Trophoblast cell (in vitro differentiated cells and primary cell): ENCODE measurements at regions not wholly inside any gene's neighbourhood (a gene's known extent, or its start where the extent isn't known, plus 50 kb on each side); places are given as distances from the start of the nearest gene placed in this dataset.

Source experiments
- DNase-seq, 2 donors: peaks; one replicate each; pipeline ENCODE4 v3.0.0-alpha.2; 2016
- H2AFZ ChIP-seq: 2 replicates; pipeline ENCODE4 v1.6.1; 2013; ENCODE audit warnings: low read length, moderate library complexity, mild to moderate bottlenecking; ENCODE audit not compliant: insufficient read depth, poor library complexity
- H2AK5ac ChIP-seq: 2 replicates; pipeline ENCODE4 v1.6.1; 2013; ENCODE audit warnings: mild to moderate bottlenecking, low read length
- H2BK120ac ChIP-seq: 2 replicates; pipeline ENCODE4 v1.6.1; 2013; ENCODE audit warnings: low read length, mild to moderate bottlenecking, moderate library complexity; ENCODE audit not compliant: insufficient read depth, poor library complexity
- H2BK12ac ChIP-seq: 2 replicates; pipeline ENCODE4 v1.6.1; 2013; ENCODE audit warnings: mild to moderate bottlenecking, low read length, moderate library complexity
- H2BK5ac ChIP-seq: 2 replicates; pipeline ENCODE4 v1.6.1; 2013; ENCODE audit warnings: low read length, low read depth, moderate library complexity, mild to moderate bottlenecking; ENCODE audit not compliant: poor library complexity
- H3K14ac ChIP-seq: 2 replicates; pipeline ENCODE4 v1.6.1; 2013; ENCODE audit warnings: mild to moderate bottlenecking, low read length
- H3K18ac ChIP-seq: 2 replicates; pipeline ENCODE4 v1.6.1; 2013; ENCODE audit warnings: mild to moderate bottlenecking, low read length
- H3K23ac ChIP-seq: 2 replicates; pipeline ENCODE4 v1.6.1; 2013; ENCODE audit warnings: low read length
- H3K27ac ChIP-seq: 2 replicates; pipeline ENCODE4 v1.5.1; 2013; ENCODE audit warnings: low read depth, mild to moderate bottlenecking, inconsistent platforms, low read length, moderate library complexity
- H3K27me3 ChIP-seq: 2 replicates; pipeline ENCODE4 v1.6.1; 2013; ENCODE audit warnings: inconsistent platforms, mild to moderate bottlenecking, low read length, moderate library complexity; ENCODE audit not compliant: insufficient read depth
- H3K36me3 ChIP-seq, 2 experiments: 1 replicate in 1 of 2; 2 replicates in 1 of 2; pipeline ENCODE4 v1.6.1; 2013; ENCODE audit warnings: low read length in 2 of 2, mild to moderate bottlenecking in 2 of 2, moderate library complexity in 1 of 2; ENCODE audit not compliant: insufficient read depth in 2 of 2, control insufficient read depth in 1 of 2
- H3K4ac ChIP-seq: 2 replicates; pipeline ENCODE4 v1.6.1; 2013; ENCODE audit warnings: low read depth, mild to moderate bottlenecking, low read length, moderate library complexity
- H3K4me1 ChIP-seq, 2 experiments: 1 replicate in 1 of 2; 2 replicates in 1 of 2; pipeline ENCODE4 v1.6.1; 2013; ENCODE audit warnings: low read length in 2 of 2, mild to moderate bottlenecking in 2 of 2, moderate library complexity in 1 of 2; ENCODE audit not compliant: insufficient read depth in 2 of 2, control insufficient read depth in 1 of 2
- H3K4me2 ChIP-seq: 2 replicates; pipeline ENCODE4 v1.6.1; 2013; ENCODE audit warnings: inconsistent platforms, mild to moderate bottlenecking, low read length, moderate library complexity
- H3K4me3 ChIP-seq: 2 replicates; pipeline ENCODE4 v1.5.1; 2013; ENCODE audit warnings: mild to moderate bottlenecking, low read depth, low read length, inconsistent platforms
- H3K79me1 ChIP-seq: one replicate; pipeline ENCODE4 v1.6.1; 2013; ENCODE audit warnings: low read length
- H3K79me2 ChIP-seq: 2 replicates; pipeline ENCODE4 v1.6.1; 2013; ENCODE audit warnings: low read length, mild to moderate bottlenecking; ENCODE audit not compliant: control insufficient read depth, insufficient read depth, poor library complexity
- H3K9ac ChIP-seq: 2 replicates; pipeline ENCODE4 v1.6.1; 2013; ENCODE audit warnings: mild to moderate bottlenecking, low read length
- H3K9me3 ChIP-seq: 2 replicates; pipeline ENCODE4 v1.6.1; 2013; ENCODE audit warnings: low read depth, mild to moderate bottlenecking, control low read depth, inconsistent platforms, low read length; ENCODE audit not compliant: insufficient read depth
- H4K12ac ChIP-seq: 2 replicates; pipeline ENCODE4 v1.6.1; 2013; ENCODE audit warnings: low read depth, mild to moderate bottlenecking, low read length, moderate library complexity
- H4K8ac ChIP-seq: 2 replicates; pipeline ENCODE4 v1.6.1; 2013; ENCODE audit warnings: low read depth, mild to moderate bottlenecking, low read length, moderate library complexity
- H4K91ac ChIP-seq: one replicate; pipeline ENCODE4 v1.6.1; 2013; ENCODE audit warnings: low read depth, mild to moderate bottlenecking, low read length, moderate library complexity
- WGBS: extraction: QIAGEN DNeasy Blood & Tissue Kit; methylation state at CpG from one replicate; pipeline ENCODE4 v1.1.7; 2013; ENCODE audit warnings: missing lambda C conversion rate; ENCODE audit not compliant: insufficient read length, insufficient coverage; ENCODE audit errors: extremely low coverage; 5-methylcytosine and 5-hydroxymethylcytosine counted together

DNA sequence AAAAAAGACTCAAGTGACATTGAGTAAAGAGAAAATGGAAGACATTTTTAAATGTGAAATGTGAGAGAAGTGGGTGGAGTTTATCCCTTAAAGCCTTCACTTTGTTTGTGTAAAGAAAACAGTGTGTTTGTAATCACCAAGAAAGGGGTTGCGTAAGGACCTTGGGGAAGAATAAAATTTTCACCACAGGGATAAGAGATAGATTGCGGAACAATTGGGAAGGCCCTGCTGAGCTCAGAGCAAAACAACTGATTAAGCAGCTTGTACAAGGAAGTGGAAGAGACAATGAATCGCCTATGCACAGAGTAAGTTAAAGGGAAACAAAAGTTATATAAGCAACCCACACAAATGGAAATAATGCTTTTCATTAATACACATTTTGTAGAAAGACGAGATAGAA, 327.7 kb downstream of the RAD51AP2 start:
- no CpG with 5 or more reads among the region's 4 CpGs for WGBS
- no peak overlapping the region for H3K4ac ChIP-seq

DNA sequence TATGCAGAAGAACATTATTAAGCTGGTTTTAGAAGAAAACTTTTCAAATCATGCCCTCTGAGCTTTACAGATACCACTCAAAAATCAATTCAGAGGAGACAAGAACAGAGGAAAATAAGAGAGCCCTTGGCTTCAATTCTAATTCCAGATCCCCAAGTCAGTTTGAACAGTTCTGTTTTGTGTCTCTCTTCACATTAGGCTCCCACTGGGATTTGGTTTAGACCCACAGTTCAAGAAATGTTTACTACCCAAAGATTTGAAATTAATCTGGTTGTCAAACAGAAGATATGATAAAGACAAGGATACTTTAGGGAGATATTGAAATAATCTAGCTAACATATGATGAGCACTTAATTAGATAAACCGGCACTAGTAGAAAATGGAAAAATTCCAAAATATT, 329.5 kb downstream of the RAD51AP2 start:
- H3K4me2 ChIP-seq, result no peak overlapping the region
- no CpG with 5 or more reads among the region's 1 CpG for WGBS

More for the DNA sequence above, 327.7 kb downstream of the RAD51AP2 start:
- Histone ChIP-seq H3K14ac (no peak overlapping the region), H3K9ac (no peak overlapping the region), H3K18ac (no peak overlapping the region), H4K12ac (no peak overlapping the region), H3K36me3 (no peaks in the 10 kb centered on the region), H3K4me3 (no peak overlapping the region), H2AFZ (no peak overlapping the region), H3K4me1 (no peaks in the 10 kb centered on the region), H2BK120ac (no peak overlapping the region), H3K9me3 (no peaks in the 10 kb centered on the region), H4K91ac (no peak overlapping the region), H3K27ac (no peak overlapping the region), H3K79me2 (no peaks in the 10 kb centered on the region), H3K27me3 (no peaks in the 10 kb centered on the region), H2BK5ac (no peak overlapping the region), H3K4me2 (no peak overlapping the region), H3K23ac (no peak overlapping the region), H3K79me1 (no peaks in the 10 kb centered on the region), H4K8ac (no peak overlapping the region), H2AK5ac (no peak overlapping the region), H2BK12ac (no peak overlapping the region)
- DNase-seq, result peak in 1 of 2 donors; percentile 18

DNA sequence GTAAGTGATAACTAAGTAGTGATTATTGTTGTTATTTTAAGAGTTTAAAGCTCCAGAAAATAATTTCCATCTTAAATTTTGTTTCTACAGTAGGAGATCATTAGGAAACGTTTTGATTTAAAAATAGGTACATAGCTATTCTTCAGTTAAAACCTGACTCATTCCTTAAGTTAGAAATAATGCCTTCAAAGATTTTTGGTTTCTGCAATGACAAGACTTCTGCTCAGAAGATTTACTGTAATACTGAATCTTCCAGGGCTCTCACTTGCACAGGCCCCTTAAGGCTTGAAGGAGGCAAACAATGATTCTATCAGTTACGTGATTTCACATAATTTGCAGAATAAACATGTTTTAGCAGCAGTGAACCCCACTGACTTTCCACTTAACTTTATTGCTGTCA, 333.7 kb downstream of the RAD51AP2 start:
- Histone ChIP-seq H2BK120ac (no peak overlapping the region), H3K4ac (no peak overlapping the region), H2AK5ac (no peak overlapping the region), H4K8ac (no peak overlapping the region), H3K79me2 (no peaks in the 10 kb centered on the region), H3K14ac (no peak overlapping the region), H3K27ac (no peak overlapping the region), H2BK5ac (no peak overlapping the region), H3K27me3 (no peaks in the 10 kb centered on the region), H3K9me3 (no peaks in the 10 kb centered on the region), H3K4me2 (no peak overlapping the region), H3K4me3 (no peak overlapping the region), H4K91ac (no peak overlapping the region), H3K9ac (no peak overlapping the region), H2BK12ac (no peak overlapping the region), H4K12ac (no peak overlapping the region), H3K18ac (no peak overlapping the region), H3K36me3 (no peaks in the 10 kb centered on the region), H3K23ac (no peak overlapping the region), H3K79me1 (no peaks in the 10 kb centered on the region), H2AFZ (no peak overlapping the region), H3K4me1 (no peaks in the 10 kb centered on the region)
- no CpG with 5 or more reads among the region's 2 CpGs for WGBS
- DNase-seq, result no peak

More for the DNA sequence above, 329.5 kb downstream of the RAD51AP2 start:
- H3K9ac ChIP-seq, result no peak overlapping the region
- H2BK12ac ChIP-seq, result no peak overlapping the region
- no peak overlapping the region for H2AFZ ChIP-seq
- no peak overlapping the region for H2BK120ac ChIP-seq
- no peak overlapping the region for H3K27ac ChIP-seq
- no peak overlapping the region for H3K4ac ChIP-seq
- no peak overlapping the region for H2BK5ac ChIP-seq
- H3K9me3 ChIP-seq, result no peaks in the 10 kb centered on the region
- H3K23ac ChIP-seq, result no peak overlapping the region
- H4K12ac ChIP-seq, result no peak overlapping the region
- H4K91ac ChIP-seq, result no peak overlapping the region
- H3K79me2 ChIP-seq, result no peaks in the 10 kb centered on the region
- H3K36me3 ChIP-seq, result no peaks in the 10 kb centered on the region
- no peak overlapping the region for H3K18ac ChIP-seq
- no peak overlapping the region for H4K8ac ChIP-seq
- no peaks in the 10 kb centered on the region for H3K4me1 ChIP-seq
- H3K14ac ChIP-seq, result no peak overlapping the region
- H3K27me3 ChIP-seq, result no peaks in the 10 kb centered on the region
- H3K4me3 ChIP-seq, result no peak overlapping the region
- no peak overlapping the region for H2AK5ac ChIP-seq
- no peaks in the 10 kb centered on the region for H3K79me1 ChIP-seq
- no peak for DNase-seq

DNA sequence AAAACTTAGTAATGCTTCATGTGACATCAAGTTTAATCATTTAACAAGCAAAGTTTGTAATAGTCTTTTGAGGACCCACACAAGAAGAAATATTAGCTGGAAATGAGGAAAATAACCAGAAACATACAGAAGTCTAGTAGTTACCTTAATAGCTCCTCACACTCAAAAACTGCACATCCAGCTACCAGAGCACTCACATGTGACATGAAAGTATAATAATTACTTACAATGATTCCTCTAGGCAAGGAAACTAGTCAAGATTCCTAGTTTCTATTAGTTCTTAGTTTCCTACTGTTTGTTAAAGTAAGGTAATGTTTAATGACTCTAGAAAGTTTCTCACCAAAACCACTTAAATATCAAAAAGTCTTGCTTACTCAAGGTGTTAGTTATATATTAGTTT, 335.8 kb downstream of the RAD51AP2 start:
- DNase-seq, result no peak
- Histone ChIP-seq H3K4me3 (no peak overlapping the region), H3K23ac (no peak overlapping the region), H3K18ac (no peak overlapping the region), H3K79me2 (no peaks in the 10 kb centered on the region), H3K4me1 (no peaks in the 10 kb centered on the region), H3K27me3 (no peaks in the 10 kb centered on the region), H3K27ac (no peak overlapping the region), H2AK5ac (no peak overlapping the region), H2AFZ (no peak overlapping the region), H3K9me3 (no peaks in the 10 kb centered on the region), H2BK120ac (no peak overlapping the region), H3K14ac (no peak overlapping the region), H4K12ac (no peak overlapping the region), H3K4me2 (no peak overlapping the region), H3K36me3 (no peaks in the 10 kb centered on the region), H2BK5ac (no peak overlapping the region), H3K79me1 (no peaks in the 10 kb centered on the region), H4K8ac (no peak overlapping the region), H3K9ac (no peak overlapping the region), H3K4ac (no peak overlapping the region), H2BK12ac (no peak overlapping the region), H4K91ac (no peak overlapping the region)
